NCI-H82 treated with DMSO at 0.1 percent for 48 hours (cell line): ENCODE measurements at regions not wholly inside any gene's neighbourhood (a gene's known extent, or its start where the extent isn't known, plus 50 kb on each side); places are given as distances from the start of the nearest gene placed in this dataset.
A peak's percentile ranks its signal among the peaks of the same experiment; 100 is the strongest.
"Not testable (repeated sequence)": the region's sequence is repeated elsewhere in the genome, so short reads cannot be mapped to it uniquely, and the experiment has no call there.

ENCODE experiments used
- DNase-seq: peaks from one replicate; lab custom pipeline; 2025; ENCODE audit not compliant: unreplicated experiment; lab: John Stamatoyannopoulos, UW

- DNase-seq: no peak
These were observed 616.6 kb downstream of the XPNPEP1 start for GRCh38 chr10:109306698-109307097.

DNA sequence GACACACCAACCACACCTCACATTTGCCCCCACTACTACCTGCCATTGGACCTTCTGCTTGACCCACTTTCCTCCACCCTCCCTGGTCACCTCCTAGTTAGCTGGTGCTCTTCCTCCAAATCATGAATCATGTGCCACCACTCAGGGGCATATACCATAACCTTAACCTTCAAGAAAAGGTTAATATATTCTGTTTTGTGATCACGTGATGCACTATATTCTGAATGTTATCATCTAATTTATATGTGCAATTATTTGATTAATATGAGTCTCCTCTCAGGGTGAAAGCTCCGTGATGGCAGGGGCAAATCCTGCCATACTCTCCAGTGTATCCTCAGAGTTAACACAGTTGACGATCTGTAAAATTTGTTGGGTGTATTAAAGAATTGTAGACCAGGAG, 635.5 kb downstream of the XPNPEP1 start:
- no peak for DNase-seq

DNA sequence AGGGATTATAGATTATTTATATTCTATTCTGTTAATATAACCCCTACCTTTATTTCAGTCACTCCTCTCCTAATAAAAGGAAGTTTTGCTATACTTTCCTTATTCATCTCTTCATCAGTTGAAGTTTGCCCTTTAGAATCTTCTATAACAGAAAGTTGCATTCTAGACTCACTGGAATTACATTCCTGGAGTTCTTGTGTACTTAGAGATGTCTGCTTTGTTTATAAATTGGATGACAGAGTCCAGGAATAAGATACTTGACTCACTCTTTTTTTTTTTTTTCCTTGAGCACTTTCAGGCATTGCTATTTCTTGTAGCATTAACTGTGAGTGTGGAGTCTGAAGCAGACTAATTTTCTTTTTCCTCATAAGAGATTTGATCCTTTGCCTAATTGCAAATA, 640.8 kb downstream of the XPNPEP1 start:
- no peak for DNase-seq

DNA sequence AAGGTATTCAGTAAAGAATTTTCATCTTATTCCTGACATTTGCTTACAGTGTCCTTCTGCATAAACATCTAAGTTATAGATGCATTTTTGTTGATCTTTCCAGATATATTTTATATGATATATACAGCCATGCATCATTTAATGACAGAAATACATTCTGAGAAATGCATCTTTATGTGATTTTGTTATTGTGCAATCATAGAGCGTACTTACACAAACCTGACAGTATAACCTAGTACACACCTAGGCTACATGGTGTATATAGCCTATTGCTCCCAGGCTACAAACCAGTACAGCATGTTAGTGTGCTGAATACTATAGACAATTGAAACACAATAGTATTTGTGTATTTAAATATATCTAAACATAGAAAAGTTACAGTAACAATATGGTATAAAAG, 642.0 kb downstream of the XPNPEP1 start:
- no peak for DNase-seq

DNA sequence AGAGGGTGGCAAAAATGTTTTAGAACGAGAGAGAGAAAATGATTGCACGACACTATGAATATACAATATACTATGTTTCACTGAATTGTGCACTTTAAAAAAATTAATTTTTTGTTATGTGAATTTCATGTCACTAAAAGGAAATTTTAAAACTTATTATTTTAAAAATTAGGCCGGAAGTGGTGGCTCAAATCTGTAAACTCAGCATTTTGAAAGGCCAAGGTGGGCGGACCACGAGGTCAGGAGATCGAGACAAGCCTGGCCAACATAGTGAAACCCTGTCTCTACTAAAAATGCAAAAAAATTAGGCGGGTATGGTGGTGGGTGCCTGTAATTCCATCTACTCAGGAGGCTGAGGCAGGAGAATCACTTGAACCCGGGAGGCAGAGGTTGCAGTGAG, 642.5 kb downstream of the XPNPEP1 start:
- DNase-seq: no peak

- no peak for DNase-seq
These were observed 645.9 kb downstream of the XPNPEP1 start for GRCh38 chr10:109277456-109277855.

- DNase-seq: no peak
These were observed 647.4 kb downstream of the XPNPEP1 start for GRCh38 chr10:109275960-109276359.

- no peak for DNase-seq
These were observed 648.6 kb downstream of the XPNPEP1 start for GRCh38 chr10:109274681-109275080.

DNA sequence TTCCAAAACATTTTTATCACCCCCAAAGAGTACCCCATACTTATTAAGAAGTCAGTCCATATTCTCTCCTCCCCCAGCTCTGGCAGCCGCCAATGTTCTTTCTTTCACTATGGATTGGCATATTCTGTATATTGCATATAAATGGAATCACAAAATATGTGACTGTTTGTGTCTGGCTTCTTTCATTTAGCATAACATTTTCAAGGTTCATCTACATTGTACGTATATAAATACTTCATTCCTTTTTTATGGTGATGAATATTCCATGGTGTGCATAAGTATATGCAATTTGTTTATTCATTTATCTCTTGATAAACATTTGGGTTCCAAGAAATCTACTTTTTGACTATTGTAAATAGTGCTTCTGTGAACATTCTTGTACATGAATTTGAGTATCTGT, 653.1 kb downstream of the XPNPEP1 start:
- DNase-seq: no peak

- DNase-seq: no peak
These were observed 659.3 kb downstream of the XPNPEP1 start for GRCh38 chr10:109264004-109264403.

DNA sequence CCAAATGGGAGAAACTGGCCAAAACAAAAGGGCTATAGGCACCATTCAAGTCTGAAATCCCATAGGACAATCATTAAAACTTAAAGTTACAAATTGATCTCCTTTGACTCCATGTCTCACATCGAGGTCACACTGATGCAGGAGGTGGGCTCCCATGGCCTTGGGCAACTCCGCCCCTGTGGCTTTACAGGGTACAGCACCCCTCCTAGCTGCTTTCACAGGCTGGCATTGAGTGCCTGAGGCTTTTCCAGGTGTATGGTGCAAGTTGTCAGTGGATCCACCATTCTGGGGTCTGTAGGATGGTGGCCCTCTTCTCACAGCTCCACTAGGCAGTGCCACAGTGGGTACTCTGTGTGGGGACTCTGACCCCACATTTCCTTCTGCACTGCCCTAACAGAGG, 662.1 kb downstream of the XPNPEP1 start:
- no peak for DNase-seq

DNA sequence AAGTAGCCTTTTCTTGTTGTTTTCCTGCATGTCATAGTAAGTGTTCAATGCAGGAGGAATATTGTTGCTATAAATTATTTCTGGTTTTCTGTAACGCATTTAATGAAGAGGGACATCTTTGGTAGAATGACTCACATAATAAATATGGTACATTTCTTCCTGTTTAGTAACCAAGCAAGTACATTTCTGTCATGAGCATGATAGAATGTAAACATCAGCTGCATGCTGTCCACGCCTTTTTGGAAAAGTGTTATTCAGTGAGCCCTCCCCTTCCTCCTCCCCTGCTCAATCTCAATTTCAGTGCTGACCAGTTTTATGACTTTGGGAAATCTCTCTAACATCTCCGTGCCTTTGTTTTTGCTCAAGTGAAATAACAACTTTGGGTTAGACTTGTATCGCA, 664.0 kb downstream of the XPNPEP1 start:
- DNase-seq: no peak

- DNase-seq: no peak
These were observed 670.0 kb downstream of the XPNPEP1 start for GRCh38 chr10:109253306-109253705.

DNA sequence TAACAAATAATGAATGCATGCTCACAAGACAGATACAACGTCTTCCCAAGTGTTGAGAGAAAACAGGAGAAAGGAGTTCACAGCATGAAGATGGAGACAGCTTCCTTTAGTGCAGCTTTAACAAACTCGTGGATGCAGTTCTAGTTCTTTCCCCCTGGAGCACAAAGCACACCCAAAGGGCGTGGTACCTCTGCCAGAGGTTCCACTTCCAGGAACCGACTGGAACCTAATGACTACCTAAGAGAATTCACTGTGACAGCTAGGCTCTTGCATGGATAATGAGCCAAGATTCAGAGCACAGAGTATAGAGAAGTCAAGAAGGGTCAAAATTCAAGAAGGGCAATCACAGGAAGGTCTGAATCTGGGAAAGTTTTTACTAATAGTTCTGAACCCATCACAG, 673.2 kb downstream of the XPNPEP1 start:
- DNase-seq: no peak

- DNase-seq: no peak
These were observed 675.5 kb downstream of the XPNPEP1 start for GRCh38 chr10:109247814-109248213.

GRCh38 chr10:109245821-109246220, 677.5 kb downstream of the XPNPEP1 start:
- DNase-seq: no peak

- no peak for DNase-seq
These were observed 683.9 kb downstream of the XPNPEP1 start for GRCh38 chr10:109239371-109239770.

DNA sequence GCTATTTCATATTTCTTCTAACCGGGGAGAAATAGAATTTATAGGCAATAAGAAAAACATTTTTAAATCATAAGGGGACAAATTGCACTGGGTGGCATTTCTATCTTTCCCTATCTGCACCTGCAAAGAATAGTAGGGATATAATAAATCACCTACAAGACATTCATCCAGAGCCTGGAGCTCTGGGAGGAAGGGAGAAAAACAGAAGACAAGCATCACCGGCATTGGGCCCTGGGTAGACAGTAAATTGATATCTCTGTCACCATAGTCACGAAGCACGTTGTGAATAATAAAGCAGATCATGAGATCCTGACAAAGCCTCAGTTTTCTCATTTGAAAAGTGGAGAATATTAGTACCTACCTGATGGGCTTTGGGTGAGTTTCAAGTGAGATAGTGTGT, 685.6 kb downstream of the XPNPEP1 start:
- DNase-seq: no peak

DNA sequence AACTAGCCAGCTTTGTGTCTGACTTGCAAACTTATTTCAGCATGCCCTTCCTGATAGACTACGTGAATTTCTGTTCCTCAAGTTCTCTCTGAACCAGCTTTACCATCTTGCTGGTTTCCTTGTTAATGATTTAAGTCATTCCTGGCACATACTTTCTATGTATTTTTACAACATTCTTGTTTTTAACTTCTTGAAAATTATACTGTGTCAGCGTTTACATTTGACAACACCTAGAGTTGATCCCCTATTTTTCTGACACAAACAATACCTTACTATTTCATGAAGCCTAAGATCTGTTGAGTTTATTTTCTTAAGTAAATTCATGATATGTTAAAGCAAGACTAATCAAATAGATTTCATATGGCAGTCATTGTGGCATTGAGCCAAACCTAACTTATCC, 686.3 kb downstream of the XPNPEP1 start:
- DNase-seq: no peak

- DNase-seq: not testable (repeated sequence)
These were observed 699.8 kb downstream of the XPNPEP1 start for GRCh38 chr10:109223533-109223932.

DNA sequence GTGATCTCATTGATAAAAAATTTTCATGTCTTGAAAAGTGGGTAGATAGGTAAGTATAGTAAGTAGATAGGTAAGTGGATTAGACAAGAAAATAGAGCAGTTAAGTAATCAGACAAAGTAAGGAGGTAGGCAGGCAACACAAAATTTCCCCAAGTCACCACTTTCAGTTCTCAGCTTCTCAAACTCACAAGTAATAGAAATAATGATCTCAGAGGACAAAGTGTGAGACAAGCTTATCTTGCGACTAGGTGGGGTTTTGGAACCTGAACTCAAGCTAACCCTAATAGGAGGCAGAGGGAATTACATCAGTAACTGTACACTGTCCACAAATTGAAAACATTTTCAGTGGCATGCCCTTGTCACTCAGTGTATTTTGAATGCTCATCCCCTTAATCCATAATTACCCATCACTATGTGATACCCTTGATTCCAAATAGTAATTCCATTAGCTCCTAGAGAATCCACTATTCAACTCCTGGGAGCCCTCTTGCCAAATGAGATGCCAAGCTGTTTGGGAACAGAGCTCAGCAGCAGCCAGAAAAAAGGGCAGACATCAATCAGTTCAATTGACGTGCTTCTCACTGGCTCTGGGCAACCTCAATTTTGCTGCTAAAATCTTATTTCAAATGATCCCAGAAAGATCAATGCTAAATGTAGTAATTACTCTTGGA, 703.2 kb downstream of the XPNPEP1 start:
- DNase-seq: peak; percentile 72

- DNase-seq: no peak
These were observed 705.1 kb downstream of the XPNPEP1 start for GRCh38 chr10:109218207-109218606.

GRCh38 chr10:109215291-109216075, 707.8 kb downstream of the XPNPEP1 start:
- DNase-seq: no peak
